HG02759 (cell line): ENCODE measurements at regions not wholly inside any gene's neighbourhood (a gene's known extent, or its start where the extent isn't known, plus 50 kb on each side); places are given as distances from the start of the nearest gene placed in this dataset.

Experiments used
- ATAC-seq: cut with Tn5 transposase; IDR thresholded peaks from one replicate; pipeline ENCODE4 v1.9.1; 2021; ENCODE audit warnings: mild to moderate bottlenecking, moderate library complexity; ENCODE audit not compliant: unreplicated experiment

- ATAC-seq: no peak
Measured at GRCh38 chr1:193525411-193525810, 339.0 kb upstream of the B3GALT2 start.

- no peak for ATAC-seq
Measured at GRCh38 chr1:193524616-193525015, 338.2 kb upstream of the B3GALT2 start.

DNA sequence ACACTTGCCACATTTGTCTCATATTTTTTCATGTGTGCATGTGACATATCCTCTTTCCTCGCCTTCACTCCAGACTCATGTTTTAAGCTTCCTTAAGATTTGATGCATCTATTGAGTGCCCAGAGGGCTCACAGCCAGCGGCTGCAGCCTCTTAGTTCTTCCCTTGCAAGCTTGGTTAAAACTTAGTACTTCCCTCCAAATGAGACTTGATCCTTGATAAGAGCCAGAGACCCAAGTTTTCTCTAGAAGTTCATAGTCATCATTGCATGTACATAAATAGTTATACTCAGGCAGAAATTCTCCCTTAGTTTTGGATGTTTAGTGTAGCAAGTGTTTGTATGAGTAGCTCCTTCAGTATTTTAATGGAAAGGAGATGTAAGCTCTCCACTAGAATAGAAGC lies 337.6 kb upstream of the B3GALT2 start:
- no peak for ATAC-seq

GRCh38 chr1:193520472-193520871 lies 334.1 kb upstream of the B3GALT2 start:
- ATAC-seq: no peak

DNA sequence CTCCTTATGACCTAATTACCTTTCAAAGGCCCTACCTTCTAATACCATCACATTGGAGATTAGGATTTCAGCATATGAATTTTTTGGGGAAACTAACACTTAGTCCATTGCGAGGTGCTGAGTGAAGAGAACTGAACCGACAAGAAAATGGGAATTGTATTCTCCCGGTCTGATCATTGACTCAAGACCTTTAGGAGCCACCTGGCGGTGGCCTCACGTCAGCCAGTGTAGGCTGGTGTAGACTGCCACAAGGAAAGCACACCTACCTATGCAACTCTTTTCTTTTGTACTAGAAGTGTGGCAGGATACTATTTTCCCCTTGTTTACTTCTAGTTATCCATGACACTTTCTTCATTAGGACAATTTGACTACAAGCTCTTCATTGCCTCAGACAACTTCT lies 333.5 kb upstream of the B3GALT2 start:
- no peak for ATAC-seq

DNA sequence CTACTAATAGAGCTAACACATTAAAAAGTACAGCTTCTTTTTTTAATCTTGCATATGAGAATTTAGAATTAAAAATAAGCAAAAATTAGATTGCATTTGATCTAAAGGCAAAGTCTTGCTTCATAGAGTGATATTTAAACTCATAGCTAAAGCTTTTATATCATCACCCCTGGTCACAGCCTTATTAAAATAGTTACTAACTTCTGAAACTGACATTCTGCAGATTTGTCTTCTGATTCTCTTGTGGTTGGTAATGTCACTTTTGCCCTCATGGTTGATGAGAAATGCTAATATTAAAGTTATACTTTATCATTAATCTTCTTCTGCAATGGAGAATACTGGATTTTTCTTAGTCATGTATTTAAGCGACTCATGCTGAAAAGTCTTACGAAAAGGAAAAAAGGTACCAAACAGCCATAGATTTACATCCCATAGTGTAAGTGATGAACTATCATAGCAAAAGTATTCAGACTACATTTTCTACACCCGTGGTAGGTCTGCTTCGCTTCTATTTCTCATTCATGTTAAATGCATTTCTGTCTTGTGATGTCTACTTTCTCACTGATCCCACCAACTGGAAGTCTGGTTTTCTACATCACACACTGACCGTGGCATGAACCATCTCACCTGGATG lies 330.5 kb upstream of the B3GALT2 start:
- no peak for ATAC-seq

- no peak for ATAC-seq
Measured at GRCh38 chr1:193514397-193514796, 328.0 kb upstream of the B3GALT2 start.

- ATAC-seq: no peak
Measured at GRCh38 chr1:193513032-193513431, 326.6 kb upstream of the B3GALT2 start.

DNA sequence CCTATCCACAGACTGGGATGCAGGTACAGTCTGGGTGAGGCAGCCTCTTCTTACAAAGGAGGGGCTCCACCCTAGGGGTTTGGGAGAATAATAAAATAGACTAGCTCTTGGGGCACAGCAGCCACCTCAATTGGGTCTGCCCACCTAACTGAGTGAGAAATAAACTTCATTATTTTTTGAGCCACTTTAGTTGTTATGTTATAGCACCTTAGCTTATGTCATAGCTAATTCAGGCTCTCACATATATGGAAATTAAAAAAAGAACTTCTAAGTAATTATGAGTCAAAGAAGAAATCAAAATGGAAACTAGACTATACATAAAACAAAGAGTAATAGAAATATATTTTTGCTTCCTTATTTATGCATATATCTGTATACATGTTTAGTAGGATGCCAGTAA lies 318.5 kb upstream of the B3GALT2 start:
- ATAC-seq: no peak

DNA sequence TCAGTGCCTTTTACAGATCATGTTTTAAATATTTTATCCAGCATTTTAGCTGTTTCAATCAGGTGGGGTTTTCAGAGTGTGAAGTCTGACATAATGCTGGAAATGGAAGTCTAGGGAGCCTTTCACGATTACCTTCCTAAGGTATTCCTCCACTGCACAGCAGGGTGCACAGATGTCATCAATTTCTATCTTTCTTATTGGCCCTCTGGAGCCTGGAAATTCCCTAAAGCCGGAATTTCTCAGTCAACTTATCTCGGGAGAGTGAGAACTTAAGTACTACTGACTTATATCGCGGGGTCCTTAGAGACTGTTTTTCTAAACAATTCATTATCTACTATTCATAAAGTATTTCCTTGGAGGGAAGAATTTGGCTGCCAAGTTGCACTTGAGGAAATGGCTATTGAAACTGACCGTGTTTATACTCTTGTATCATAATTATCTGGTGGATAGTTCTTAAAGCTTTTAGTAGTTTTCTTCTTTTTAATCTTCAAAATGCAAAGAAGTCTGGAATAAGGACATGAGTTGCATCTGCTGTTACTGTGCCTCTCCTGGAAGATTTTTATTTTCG lies 311.8 kb upstream of the B3GALT2 start:
- ATAC-seq: no peak

DNA sequence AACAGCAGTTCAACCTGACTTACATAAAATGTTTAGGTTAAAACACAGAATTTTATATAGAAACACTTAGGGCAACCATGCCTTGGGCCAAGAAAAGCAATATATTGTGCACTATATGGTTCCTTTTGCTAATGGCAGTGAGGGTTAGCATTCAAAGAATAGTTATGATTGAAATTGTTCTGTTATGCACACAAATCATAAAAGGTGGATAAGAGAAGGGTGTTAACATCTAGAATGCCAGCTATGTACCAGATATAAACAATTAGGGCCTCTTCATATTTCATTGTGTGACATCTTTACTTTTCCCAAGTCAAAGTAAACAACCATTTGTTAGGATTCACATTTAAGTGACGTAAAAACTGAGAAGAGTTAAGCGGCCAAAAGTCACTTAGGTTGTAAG lies 308.0 kb upstream of the B3GALT2 start:
- ATAC-seq: no peak

GRCh38 chr1:193489191-193489590 lies 302.8 kb upstream of the B3GALT2 start:
- no peak for ATAC-seq

DNA sequence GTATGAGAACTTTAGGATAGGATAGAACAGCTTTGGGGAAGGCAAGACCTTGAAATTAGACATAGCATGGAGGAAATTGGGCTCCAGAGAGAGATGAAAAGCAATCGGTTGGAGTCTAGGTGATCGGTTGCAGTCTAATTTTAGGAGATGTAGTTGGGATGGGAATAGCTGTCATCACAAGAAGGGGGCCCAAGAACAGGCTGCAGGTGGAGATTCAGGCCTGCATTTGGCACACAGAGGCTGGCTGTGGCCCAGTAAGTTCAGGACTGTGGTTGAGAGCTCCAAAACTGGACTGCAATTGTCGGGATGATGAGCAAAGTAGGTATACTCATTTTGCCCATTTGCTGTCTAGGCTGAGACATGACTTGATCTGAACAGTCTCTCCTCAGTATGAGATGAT lies 301.3 kb upstream of the B3GALT2 start:
- no peak for ATAC-seq

DNA sequence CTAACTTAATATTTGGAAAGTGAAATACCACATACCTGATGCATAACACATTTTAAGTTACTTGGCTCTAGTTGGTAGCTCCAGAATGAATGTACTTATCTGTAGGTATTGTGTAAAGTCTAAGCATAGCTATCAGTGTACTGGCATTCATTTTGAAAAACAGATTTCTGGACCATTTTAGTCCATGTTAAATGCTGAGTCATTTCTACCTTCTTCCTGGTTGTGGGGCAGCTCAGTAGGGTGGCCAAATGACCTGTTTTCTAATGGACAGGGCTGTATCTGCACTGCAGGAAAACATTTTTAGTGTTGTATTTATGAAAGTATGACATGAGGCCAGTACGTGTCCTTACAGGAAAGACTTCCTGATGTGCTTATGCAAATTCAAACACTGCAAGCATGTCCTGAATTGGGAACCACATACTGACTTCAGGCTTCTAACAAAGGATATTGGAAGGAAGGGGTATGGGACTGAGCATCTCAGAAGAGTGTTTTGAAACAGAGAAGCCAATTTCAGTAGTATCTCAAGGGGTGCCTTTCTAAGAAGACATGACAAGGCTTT lies 300.3 kb upstream of the B3GALT2 start:
- no peak for ATAC-seq

GRCh38 chr1:193480755-193481154 lies 294.3 kb upstream of the B3GALT2 start:
- no peak for ATAC-seq

- ATAC-seq: peak; percentile 97
Measured at GRCh38 chr1:193479187-193479586, 292.8 kb upstream of the B3GALT2 start.

DNA sequence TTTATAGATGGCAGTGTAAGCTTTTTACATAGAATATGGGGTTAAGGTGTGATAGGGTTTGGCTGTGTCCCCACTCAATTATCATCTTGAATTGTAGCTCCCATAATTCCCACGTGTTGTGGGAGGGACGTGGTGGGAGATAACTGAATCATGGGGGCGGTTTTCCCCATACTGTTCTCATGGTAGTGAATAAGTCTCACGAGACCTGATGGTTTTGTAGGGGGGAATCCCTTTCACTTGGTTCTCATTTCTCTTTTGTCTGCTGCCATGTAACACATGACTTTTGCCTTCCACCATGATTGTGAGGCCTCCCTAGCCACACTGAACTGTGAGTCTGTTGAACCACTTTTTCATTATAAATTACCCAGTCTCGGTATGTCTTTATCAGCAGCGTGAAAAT lies 290.3 kb upstream of the B3GALT2 start:
- no peak for ATAC-seq

DNA sequence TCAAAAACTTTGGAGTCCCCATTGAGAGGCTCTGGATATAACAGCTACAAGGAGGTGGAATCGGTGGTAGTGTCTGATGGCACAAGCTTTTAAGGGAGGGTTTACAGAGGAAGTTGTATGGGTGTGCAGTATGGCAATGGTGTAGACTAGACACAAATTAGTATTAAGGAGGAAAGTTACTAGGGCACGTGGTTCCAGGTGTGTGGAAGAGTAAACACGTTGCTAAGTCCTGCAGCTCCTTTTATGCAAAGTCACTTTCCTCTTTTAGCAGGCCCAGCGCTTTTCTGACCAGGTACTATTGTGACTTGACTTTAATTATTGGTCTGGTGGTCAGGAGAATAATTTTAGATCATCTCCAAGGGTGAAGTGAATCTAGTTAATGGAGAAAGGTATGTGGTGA lies 287.5 kb upstream of the B3GALT2 start:
- no peak for ATAC-seq

GRCh38 chr1:193472838-193473398 lies 286.5 kb upstream of the B3GALT2 start:
- ATAC-seq: no peak

- ATAC-seq: no peak
Measured at GRCh38 chr1:193472430-193472829, 286.0 kb upstream of the B3GALT2 start.

GRCh38 chr1:193471981-193472380 lies 285.6 kb upstream of the B3GALT2 start:
- no peak for ATAC-seq

DNA sequence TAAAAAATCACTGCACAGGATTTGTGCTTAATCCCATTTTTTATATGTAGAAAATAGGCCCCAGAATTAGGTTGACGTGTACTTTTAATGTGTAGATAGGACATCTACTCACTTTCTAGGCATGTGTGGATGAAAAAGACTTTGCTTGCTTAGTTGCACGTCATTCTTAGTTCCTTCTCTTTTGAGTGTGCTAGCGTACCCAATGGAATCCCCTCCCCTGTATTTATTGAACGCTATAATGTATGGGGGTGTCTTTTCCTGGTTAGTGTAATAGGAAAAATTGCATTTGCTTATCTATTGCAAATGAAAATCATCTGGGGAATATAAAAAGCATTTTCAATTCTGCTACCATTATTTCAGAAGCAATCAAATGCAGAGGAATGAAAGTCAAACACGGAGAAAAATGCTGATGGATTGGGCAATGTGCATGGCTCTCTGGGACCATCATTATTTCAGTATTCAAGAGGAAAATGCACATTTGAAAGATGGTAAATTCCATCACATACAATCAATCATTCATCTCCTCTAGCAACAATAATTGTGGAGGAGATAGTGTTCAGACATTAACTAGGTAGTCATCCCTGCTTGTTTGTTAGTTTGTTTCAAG lies 277.0 kb upstream of the B3GALT2 start:
- ATAC-seq: no peak
